ENCODE measurements at regions not wholly inside any gene's neighbourhood (a gene's known extent, or its start where the extent isn't known, plus 50 kb on each side); places are given as distances from the start of the nearest gene placed in this dataset.

DNA sequence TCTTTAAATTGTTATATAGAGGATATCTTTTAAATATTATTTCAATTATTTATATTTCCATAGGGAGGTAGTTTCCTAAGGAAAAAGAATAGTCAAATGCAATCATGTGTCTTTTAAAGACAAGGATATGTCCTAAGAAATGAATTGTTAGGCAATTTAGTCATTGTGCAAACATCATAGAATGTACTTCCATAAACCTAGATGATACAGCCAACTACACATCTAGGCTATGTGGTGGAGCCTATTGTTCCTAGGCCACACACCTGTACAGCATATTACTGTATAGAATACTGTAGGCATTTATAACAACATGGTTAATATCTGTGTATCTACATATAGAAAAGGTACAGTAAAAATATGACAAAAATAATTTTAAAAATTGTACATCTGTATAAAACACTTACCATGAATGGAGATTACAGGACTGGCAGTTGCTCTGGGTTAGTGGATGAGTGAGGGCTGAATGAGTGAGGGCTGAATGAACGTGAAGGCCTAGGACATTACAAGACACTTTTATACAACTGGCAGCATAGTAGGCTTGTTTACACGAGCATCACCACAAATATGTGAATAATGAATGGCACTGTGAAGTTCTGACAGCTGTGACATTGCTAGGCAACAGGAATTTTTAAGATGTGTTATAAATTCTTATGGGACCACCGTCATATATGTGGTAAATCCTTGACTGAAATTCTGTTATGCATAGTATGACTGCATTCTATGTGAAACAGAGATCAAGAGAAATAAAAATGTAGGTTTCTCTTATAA, 1879.0 kb upstream of the RAG2 start:
- H3K4me3 ChIP-seq = no peak overlapping the region
- intact Hi-C loops (cut with DNase I; ENCODE audit: low total_unique reads) = no loop called here
- TF ChIP-seq, protein P1, sequence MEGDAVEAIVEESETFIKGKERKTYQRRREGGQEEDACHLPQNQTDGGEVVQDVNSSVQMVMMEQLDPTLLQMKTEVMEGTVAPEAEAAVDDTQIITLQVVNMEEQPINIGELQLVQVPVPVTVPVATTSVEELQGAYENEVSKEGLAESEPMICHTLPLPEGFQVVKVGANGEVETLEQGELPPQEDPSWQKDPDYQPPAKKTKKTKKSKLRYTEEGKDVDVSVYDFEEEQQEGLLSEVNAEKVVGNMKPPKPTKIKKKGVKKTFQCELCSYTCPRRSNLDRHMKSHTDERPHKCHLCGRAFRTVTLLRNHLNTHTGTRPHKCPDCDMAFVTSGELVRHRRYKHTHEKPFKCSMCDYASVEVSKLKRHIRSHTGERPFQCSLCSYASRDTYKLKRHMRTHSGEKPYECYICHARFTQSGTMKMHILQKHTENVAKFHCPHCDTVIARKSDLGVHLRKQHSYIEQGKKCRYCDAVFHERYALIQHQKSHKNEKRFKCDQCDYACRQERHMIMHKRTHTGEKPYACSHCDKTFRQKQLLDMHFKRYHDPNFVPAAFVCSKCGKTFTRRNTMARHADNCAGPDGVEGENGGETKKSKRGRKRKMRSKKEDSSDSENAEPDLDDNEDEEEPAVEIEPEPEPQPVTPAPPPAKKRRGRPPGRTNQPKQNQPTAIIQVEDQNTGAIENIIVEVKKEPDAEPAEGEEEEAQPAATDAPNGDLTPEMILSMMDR (IDR thresholded peaks at IDR 0.05) = no peak
- TF ChIP-seq POLR2A (IDR thresholded peaks at IDR 0.05) = no peak
- H3K9me3 ChIP-seq = no peaks in the 10 kb centered on the region
- no peak for DNase-seq
- H3K36me3 ChIP-seq = no peaks in the 10 kb centered on the region
- H3K27me3 ChIP-seq = no peaks in the 10 kb centered on the region
- no peak overlapping the region for H3K27ac ChIP-seq
- no peaks in the 10 kb centered on the region for H3K4me1 ChIP-seq

DNA sequence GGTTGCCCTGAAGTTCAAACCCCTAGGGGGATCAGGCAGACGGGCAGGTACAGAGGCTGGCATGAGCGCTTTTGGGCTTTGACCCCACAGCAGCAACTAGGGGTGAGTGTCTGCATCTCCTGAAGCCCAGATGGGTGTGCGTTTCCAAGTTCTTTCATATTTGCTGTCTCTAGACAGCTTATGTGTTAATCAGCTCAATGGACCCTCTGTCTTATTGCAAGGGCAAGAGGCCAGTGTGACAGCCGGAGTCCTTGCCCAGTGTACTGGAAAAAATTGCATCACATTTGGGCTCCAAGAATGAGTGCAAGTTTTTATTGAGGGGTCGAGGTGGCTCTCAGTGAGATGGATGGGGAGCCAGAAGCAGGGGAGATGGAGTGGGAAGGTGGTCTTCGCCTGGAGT, 1863.7 kb upstream of the RAG2 start:
- Histone ChIP-seq H3K9me3 (no peaks in the 10 kb centered on the region), H3K27ac (no peak overlapping the region), H3K36me3 (no peaks in the 10 kb centered on the region), H3K4me1 (no peaks in the 10 kb centered on the region), H3K27me3 (no peaks in the 10 kb centered on the region), H3K4me3 (no peak overlapping the region)
- TF ChIP-seq POLR2A (IDR thresholded peaks at IDR 0.05) = no peak
- TF ChIP-seq, protein P1 (IDR thresholded peaks at IDR 0.05) = no peak
- intact Hi-C loops (cut with DNase I; ENCODE audit: low total_unique reads) = no loop called here
- no peak for DNase-seq

DNA sequence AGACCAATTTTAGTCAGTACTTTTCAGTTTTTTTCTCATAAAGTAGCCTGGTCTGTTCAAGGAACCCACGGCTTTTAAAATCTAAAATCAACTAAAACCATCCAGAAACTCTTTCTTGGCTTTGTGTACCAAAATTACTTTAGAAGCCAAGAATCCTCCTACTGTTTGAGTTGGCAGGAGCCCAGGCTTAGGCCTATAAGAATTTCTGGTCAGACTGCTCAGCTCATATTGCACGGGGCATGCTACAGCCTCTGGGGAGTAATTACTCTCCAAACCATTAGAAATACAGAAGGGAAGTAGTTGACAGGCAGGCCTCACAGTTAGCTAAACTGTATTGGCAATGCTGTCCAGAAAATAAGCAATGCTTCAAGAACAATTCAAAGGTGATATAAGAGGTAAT, 1862.9 kb upstream of the RAG2 start:
- no peak overlapping the region for H3K27ac ChIP-seq
- H3K4me1 ChIP-seq = no peaks in the 10 kb centered on the region
- intact Hi-C loops (cut with DNase I; ENCODE audit: low total_unique reads) = no loop called here
- TF ChIP-seq POLR2A (IDR thresholded peaks at IDR 0.05) = no peak
- TF ChIP-seq, protein P1 (IDR thresholded peaks at IDR 0.05) = no peak
- no peaks in the 10 kb centered on the region for H3K36me3 ChIP-seq
- H3K4me3 ChIP-seq = no peak overlapping the region
- H3K27me3 ChIP-seq = no peaks in the 10 kb centered on the region
- H3K9me3 ChIP-seq = no peaks in the 10 kb centered on the region
- DNase-seq = no peak

DNA sequence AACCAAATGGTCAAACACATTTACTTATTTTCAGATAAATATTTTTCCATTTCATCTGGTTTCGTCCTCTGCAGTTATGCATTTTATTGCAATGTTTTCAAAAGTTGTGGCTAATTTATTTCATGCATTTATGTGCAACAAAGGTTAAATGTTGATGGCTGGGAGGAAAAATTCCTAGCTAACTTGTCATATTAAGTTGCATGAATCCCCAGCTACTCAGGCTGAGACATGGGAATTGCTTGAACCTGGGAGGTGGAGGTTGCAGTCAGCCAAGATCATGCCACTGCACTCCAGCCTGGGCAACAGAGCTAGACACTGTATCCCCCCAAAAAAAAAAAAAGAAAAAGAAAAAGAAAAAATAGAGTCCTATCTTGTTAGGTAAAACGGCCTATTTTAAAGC, 1862.4 kb upstream of the RAG2 start:
- H3K4me1 ChIP-seq = no peaks in the 10 kb centered on the region
- H3K27me3 ChIP-seq = no peaks in the 10 kb centered on the region
- H3K36me3 ChIP-seq = no peaks in the 10 kb centered on the region
- intact Hi-C loops (cut with DNase I; ENCODE audit: low total_unique reads) = no loop called here
- no peak overlapping the region for H3K27ac ChIP-seq
- no peak for DNase-seq
- H3K9me3 ChIP-seq = no peaks in the 10 kb centered on the region
- no peak overlapping the region for H3K4me3 ChIP-seq
- TF ChIP-seq, protein P1 (IDR thresholded peaks at IDR 0.05) = no peak
- no peak for TF ChIP-seq POLR2A (IDR thresholded peaks at IDR 0.05)

DNA sequence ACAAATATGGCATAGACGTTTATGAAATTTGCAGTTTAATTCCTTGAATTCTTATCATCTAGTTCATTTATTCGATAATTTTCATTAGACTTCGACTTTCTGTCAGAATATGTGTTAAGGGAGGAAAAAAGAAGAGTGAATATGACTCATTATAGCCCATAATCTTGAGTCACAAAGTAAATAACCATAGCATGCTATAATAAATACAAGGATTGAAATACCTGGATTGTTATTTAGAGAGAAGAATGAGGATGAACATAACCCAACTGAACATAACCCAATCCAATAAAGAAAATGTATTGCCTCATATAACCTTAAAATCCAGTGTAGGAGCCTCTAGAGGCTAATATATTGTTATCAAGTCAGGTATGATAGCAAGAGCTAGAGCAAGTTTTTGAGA, 1858.3 kb upstream of the RAG2 start:
- Histone ChIP-seq H3K27me3 (no peaks in the 10 kb centered on the region), H3K4me1 (no peaks in the 10 kb centered on the region), H3K4me3 (no peak overlapping the region), H3K9me3 (no peaks in the 10 kb centered on the region), H3K27ac (no peak overlapping the region), H3K36me3 (no peaks in the 10 kb centered on the region)
- intact Hi-C loops (cut with DNase I; ENCODE audit: low total_unique reads) = no loop called here
- no peak for DNase-seq
- TF ChIP-seq, protein P1 (IDR thresholded peaks at IDR 0.05) = no peak
- no peak for TF ChIP-seq POLR2A (IDR thresholded peaks at IDR 0.05)

All from uterus (tissue), 3 donors.